ENCODE measurements at regions not wholly inside any gene's neighbourhood (a gene's known extent, or its start where the extent isn't known, plus 50 kb on each side); places are given as distances from the start of the nearest gene placed in this dataset.
"Not testable (repeated sequence)": the region's sequence is repeated elsewhere in the genome, so short reads cannot be mapped to it uniquely, and the experiment has no call there.

DNA sequence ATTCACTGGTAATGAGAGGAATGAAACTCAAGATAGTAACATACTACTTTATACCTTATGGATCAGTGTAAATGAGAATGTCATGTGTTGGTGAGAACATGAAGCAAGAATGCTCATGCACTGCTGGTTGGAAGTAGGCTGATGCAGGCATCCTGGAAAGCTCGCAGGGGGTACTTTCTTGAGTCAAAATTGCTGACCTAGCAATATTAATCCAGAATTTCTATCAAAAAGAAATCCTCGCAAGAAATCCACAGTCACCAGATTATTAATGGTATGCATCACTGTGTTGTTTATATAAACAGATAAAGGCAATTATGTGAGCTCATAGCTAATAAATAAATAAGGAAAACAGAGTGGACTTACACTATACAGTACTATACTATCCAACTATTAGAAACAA lies 713.7 kb upstream of the PKDCC start:
- Histone ChIP-seq H3K4me3 (no peak overlapping the region), H3K27ac (no peak overlapping the region)

GRCh38 chr2:41335573-41335972 lies 712.2 kb upstream of the PKDCC start:
- not testable (repeated sequence) for H3K4me3 ChIP-seq, H3K27ac ChIP-seq

GRCh38 chr2:41337956-41338355 lies 709.9 kb upstream of the PKDCC start:
- Histone ChIP-seq H3K27ac (no peak overlapping the region), H3K4me3 (no peak overlapping the region)

DNA sequence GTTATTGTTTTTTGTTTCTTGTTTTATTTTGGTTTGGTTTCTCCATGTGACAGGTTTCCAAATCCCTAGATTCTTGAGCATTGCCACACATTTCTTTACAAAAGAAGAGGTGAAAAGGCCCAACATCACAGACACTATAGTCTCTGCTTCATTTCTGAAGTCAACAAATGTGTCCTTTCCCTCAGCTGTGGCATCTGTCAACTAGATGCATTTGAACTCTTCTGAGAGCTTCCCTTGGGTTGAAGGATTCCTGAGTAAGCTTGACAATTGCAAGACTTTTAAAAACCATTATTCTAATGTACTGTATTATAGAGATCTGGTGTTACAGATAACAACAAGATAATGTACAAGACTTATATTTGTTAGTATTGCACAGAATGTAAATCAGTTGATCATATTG lies 703.3 kb upstream of the PKDCC start:
- no peak overlapping the region for H3K4me3 ChIP-seq
- no peak overlapping the region for H3K27ac ChIP-seq

DNA sequence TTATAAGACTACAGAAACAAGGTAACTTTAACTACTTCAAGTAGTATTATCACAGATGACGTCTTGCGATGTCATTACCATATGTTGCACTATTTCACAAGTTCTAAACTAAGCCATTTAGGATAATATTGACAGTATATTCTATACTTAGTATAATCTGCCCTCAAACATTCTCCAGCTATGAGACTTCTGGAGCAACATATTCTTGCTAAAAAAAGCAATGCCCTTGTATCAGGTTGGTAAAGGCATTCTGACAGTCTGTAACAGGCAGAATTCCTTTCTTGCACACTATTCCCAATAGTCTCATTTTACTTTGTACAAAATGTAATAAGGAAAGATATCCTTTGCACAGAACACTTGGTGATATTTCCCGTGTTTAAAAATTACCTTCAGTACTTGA lies 694.8 kb upstream of the PKDCC start:
- H3K27ac ChIP-seq: no peak overlapping the region

GRCh38 chr2:41355794-41356193 lies 692.0 kb upstream of the PKDCC start:
- no peak overlapping the region for H3K4me3 ChIP-seq
- H3K27ac ChIP-seq: no peak overlapping the region

More for the DNA sequence above, 694.8 kb upstream of the PKDCC start:
- H3K4me3 ChIP-seq: no peak overlapping the region

- H3K4me3 ChIP-seq: no peak overlapping the region
Observed at GRCh38 chr2:41364842-41365241, 683.0 kb upstream of the PKDCC start.

DNA sequence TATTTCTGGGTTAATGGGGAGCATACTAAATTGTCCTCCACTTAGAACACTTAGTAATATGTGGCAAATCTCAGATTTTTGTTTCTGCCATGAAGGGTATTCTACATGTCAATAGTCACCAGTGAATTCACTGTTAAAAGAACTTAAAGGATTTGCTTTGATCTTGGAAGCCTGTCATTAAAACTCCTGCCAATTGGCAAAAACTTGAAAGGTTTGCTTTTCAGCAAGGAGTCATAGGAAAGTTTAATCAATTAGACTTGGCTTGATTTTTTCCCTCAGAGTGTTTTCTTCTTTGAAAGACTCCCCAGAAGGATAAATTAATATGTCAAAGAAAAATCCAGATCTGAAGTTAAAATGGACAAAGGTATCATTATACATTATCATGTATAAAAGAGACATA lies 671.9 kb upstream of the PKDCC start:
- no peak overlapping the region for H3K4me3 ChIP-seq
- H3K27ac ChIP-seq: no peak overlapping the region

More at GRCh38 chr2:41364842-41365241, 683.0 kb upstream of the PKDCC start:
- H3K27ac ChIP-seq: no peak overlapping the region

DNA sequence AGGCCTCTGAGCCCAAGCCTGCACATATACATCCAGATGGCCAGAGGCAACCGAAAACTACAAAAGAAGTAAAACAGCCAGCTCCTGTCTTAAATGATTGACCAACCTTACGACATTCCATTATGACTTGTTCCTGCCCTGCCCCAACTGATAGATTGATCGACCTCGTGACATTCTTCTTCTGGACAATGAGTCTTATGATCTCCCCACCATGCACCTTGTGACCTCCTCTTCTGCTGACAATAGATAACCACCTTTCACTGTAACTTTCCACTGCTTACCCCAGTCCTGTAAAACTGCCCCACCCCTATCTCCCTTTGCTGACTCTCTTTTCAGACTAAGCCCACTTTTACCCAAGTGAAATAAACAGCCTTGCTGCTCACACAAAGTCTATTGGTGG lies 670.0 kb upstream of the PKDCC start:
- Histone ChIP-seq H3K27ac (no peak overlapping the region), H3K4me3 (no peak overlapping the region)

GRCh38 chr2:41378420-41378819 lies 669.4 kb upstream of the PKDCC start:
- Histone ChIP-seq H3K27ac (no peak overlapping the region), H3K4me3 (no peak overlapping the region)

DNA sequence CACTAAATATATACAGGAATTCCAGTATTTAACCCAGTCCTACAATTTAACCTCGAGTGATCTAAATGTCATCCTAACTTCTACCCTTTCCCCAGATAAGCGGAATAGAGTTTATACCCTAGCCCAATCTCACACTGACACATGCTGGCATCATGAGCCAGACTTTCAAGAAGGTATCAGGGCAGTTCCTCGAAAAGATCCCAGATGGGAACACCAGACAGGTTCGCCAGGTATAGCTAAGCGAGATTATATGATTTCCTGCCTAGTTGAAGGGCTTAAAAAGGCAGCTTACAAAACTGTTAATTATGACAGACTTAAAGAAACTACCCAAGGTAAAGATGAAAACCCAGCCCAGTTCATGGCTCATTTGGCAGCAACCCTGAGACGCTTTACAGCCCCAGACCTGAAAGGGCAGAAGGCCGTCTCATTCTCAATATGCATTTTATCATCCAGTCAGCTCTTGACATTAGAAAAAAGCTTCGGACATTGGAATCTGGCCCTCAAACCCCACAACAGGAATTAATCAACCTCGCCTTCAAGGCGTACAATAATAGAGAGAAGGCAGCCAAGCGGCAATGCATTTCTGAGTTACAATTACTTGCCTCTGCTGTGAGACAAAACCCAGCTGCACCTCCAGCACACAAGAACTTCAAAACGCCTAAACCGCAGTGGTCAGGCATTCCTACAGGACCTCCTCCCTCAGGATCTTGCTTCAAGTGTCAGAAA lies 668.2 kb upstream of the PKDCC start:
- Histone ChIP-seq H3K27ac (no peak overlapping the region), H3K4me3 (no peak overlapping the region)

DNA sequence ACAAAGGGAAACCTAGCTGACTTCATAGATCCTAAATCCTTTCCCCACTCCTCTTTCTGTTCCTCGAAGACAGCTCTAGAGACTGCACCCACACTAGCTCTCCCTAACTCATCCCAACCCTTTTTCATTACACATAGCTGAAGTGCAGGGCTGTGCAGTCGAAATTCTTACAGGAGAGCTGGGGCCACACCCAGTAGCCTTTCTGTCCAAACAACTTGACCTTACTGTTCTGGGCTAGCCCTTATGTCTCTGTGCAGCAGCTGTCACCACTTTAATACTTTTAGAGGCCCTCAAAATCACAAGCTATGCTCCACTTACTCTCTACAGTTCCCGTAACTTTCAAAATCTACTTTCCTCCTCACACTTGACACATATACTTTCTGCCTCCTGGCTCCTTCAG lies 666.1 kb upstream of the PKDCC start:
- H3K4me3 ChIP-seq: no peak overlapping the region

GRCh38 chr2:41387519-41387918 lies 660.3 kb upstream of the PKDCC start:
- no peak overlapping the region for H3K27ac ChIP-seq

More for the DNA sequence above, 666.1 kb upstream of the PKDCC start:
- H3K27ac ChIP-seq: no peak overlapping the region

DNA sequence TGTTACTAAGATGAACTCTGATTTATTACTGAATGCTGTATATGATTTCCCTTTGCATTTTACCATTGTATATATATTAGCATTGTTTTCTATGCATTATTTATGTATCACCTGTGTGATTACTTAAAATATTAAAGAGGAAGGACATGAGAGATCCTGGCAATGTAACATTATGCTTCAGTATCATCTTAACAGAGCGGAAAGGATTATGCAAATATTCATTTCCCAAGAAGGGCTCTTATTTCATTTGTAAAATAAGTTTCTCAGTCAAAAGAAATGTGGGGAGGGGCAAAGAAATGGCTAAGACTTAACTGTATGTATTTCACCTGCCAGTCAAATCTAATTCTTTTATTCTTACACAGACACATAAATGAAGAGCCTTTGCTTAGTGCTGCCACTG lies 654.2 kb upstream of the PKDCC start:
- no peak overlapping the region for H3K4me3 ChIP-seq

More at GRCh38 chr2:41387519-41387918, 660.3 kb upstream of the PKDCC start:
- H3K4me3 ChIP-seq: no peak overlapping the region

GRCh38 chr2:41394541-41394940 lies 653.3 kb upstream of the PKDCC start:
- Histone ChIP-seq H3K4me3 (no peak overlapping the region), H3K27ac (no peak overlapping the region)

More for the DNA sequence above, 654.2 kb upstream of the PKDCC start:
- no peak overlapping the region for H3K27ac ChIP-seq

GRCh38 chr2:41395692-41396091 lies 652.1 kb upstream of the PKDCC start:
- Histone ChIP-seq H3K27ac (no peak overlapping the region), H3K4me3 (no peak overlapping the region)

DNA sequence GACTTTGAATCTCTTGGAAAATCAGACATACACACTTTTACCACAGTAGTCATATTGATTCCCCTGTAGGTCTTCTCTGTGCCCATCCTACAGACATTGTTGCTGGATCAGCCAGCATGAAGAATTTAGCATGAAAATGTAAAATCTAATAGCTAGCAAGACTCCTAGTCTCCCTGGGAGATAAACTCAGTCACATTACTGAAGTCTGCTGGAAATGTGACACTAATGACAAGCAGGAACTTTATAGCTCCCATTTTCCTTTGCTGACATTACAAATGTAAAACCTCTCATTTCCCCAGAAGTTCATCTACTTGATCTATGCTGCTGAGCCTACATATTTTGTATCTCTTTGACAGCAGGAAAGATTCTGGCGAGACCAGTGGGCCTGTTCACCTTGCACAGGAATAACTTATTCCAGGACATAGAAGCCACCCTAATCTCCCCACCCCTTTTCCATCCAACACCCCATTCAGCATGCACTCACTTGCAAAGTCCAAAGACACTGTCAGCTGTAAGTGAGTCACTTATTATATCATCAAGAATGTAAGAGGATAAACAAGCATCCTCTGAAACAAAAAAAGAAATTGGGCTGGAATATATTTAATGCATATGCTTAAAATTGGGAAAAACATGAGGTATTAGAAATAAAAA lies 648.3 kb upstream of the PKDCC start:
- Histone ChIP-seq H3K4me3 (no peak overlapping the region), H3K27ac (no peak overlapping the region)

DNA sequence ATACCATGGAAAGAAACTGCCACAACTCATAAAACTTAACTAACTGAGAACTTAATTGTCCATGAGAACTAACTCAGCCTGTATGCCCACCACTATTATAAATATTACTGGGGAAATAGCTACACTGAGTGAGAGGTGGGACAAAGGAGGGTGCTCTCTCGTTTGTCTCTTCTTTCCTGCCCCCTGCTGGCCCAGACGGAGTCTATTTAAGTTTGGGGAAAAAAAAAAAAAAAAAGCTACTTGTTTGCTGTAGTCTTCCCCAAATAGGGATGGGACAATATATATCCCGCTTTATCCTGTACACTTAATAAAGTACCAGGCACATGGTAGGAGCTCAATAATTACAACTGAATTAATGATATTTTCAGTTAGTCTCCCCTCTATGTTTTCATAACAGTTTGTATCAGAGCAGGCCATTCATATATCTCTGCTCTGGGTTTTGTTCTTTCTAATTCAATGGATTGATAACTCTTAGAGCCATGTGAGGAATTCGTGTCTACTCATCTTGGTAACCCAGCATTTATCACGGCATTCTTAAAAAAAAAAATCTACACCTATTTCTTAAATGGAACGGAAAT lies 647.6 kb upstream of the PKDCC start:
- Histone ChIP-seq H3K27ac (no peak overlapping the region), H3K4me3 (no peak overlapping the region)

DNA sequence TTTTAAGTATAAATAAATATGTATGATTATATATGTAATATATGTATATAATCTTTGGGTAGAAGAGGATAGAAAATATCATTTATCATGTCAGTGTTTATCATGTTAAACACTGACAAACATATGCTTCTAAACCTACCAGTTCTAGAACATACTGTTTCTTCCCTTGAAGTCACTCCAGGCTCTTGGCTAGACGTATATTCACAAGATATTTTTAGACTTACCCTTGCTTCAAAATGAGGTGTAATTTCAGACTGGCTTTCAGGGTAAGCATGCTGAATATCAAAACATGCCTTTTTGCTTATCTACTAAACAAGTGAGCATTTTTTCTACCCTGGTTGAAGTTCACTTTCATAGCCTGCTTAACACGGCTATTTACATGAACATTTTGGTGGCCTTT lies 642.4 kb upstream of the PKDCC start:
- Histone ChIP-seq H3K4me3 (no peak overlapping the region), H3K27ac (no peak overlapping the region)

DNA sequence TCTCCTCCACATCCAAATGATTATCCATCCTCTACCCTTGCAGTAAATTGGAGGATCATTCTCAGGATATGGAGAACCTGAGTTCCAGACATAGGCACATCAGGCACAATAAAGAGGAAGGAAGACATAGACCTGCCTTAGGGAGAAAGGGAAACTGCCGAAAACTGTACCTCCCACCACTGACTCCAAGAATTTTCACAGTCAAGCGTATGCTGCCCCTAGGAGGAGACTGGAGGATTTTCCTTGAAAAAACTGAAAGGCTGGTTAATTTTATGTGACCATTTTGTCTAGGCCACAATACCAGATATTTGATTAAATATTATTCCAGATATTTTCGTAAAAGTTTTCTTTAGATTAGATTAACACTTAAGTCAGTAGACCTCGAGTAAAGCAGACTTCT lies 638.5 kb upstream of the PKDCC start:
- no peak overlapping the region for H3K27ac ChIP-seq
- no peak overlapping the region for H3K4me3 ChIP-seq

DNA sequence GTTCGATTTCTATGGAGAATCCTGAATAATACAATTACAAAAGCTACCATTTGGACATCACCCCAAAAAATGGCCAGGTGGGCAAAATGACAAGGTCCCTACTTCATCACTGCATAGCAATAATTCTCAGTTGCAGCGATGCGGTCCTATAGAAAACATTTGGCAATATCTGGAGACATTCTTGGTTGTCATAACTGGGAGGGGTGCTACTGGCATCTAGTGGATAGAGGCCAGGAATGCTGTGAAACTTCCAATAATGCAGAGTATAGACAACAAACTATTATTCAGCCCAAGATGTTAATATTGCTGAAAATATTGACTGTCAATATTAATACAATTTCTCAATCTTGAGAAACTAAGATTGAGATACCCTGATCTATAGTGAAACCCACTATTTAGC lies 637.8 kb upstream of the PKDCC start:
- no peak overlapping the region for H3K27ac ChIP-seq
- no peak overlapping the region for H3K4me3 ChIP-seq

All from skin epidermis (tissue), 12 donors.